ENCODE measurements at regions not wholly inside any gene's neighbourhood (a gene's known extent, or its start where the extent isn't known, plus 50 kb on each side); places are given as distances from the start of the nearest gene placed in this dataset.

GRCh38 chr1:24989082-24989481 lies 59.0 kb upstream of the RUNX3 start:
- peaks cover 8% of the 10 kb centered on the region for H3K4me1 Mint-ChIP-seq
- Histone ChIP-seq H3K4me1 (ENCODE audit: control insufficient read depth, insufficient read depth, low read length) (peaks cover 7% of the 10 kb centered on the region), H3K36me3 (ENCODE audit: control insufficient read depth, insufficient read depth, low read length) (no peaks in the 10 kb centered on the region), H3K9ac (ENCODE audit: extremely low read depth, low read length, poor library complexity, severe bottlenecking) (no peak overlapping the region), H3K27me3 (ENCODE audit: control insufficient read depth, insufficient read depth, low read length, poor library complexity, severe bottlenecking) (no peaks in the 10 kb centered on the region), H3K9me3 (ENCODE audit: control insufficient read depth, low read length) (no peaks in the 10 kb centered on the region), H3K4me3 (ENCODE audit: low read length) (no peak overlapping the region), H3K27ac (ENCODE audit: low read depth, low read length) (no peak overlapping the region)
- no peak overlapping the region for H3K27ac Mint-ChIP-seq
- no peaks in the 10 kb centered on the region for H3K36me3 Mint-ChIP-seq (ENCODE audit: low read depth)
- peaks cover 7% of the 10 kb centered on the region for H3K27me3 Mint-ChIP-seq (ENCODE audit: insufficient read depth)
- no peak overlapping the region for H3K4me3 Mint-ChIP-seq
- no peak for DNase-seq
- TF ChIP-seq CTCF (conservative IDR thresholded peaks at IDR 0.05): no peak
- H3K9me3 Mint-ChIP-seq: no peaks in the 10 kb centered on the region
- 94 to 100% methylated on average over 2 of the region's 2 CpGs for WGBS, 2 experiments (ENCODE audit: insufficient coverage in 1 of 2, insufficient read length in 1 of 2)

- H3K27ac Mint-ChIP-seq: no peak overlapping the region
- no peaks in the 10 kb centered on the region for H3K36me3 Mint-ChIP-seq (ENCODE audit: low read depth)
- H3K27me3 Mint-ChIP-seq (ENCODE audit: insufficient read depth): peaks cover 6% of the 10 kb centered on the region
- H3K4me1 ChIP-seq (ENCODE audit: control insufficient read depth, insufficient read depth, low read length): peaks cover 7% of the 10 kb centered on the region
- H3K4me3 ChIP-seq (ENCODE audit: low read length): no peak overlapping the region
- no peak overlapping the region for H3K4me3 Mint-ChIP-seq
- no peak for TF ChIP-seq CTCF (conservative IDR thresholded peaks at IDR 0.05)
- H3K9ac ChIP-seq (ENCODE audit: extremely low read depth, low read length, poor library complexity, severe bottlenecking): no peak overlapping the region
- peaks cover 8% of the 10 kb centered on the region for H3K4me1 Mint-ChIP-seq
- DNase-seq: no peak
- no peaks in the 10 kb centered on the region for H3K36me3 ChIP-seq (ENCODE audit: control insufficient read depth, insufficient read depth, low read length)
- H3K9me3 Mint-ChIP-seq: no peaks in the 10 kb centered on the region
- H3K27me3 ChIP-seq (ENCODE audit: control insufficient read depth, insufficient read depth, low read length, poor library complexity, severe bottlenecking): no peaks in the 10 kb centered on the region
- 81 to 89% methylated on average over 4 to 6 of the region's 6 CpGs for WGBS, 2 experiments (ENCODE audit: insufficient coverage in 1 of 2, insufficient read length in 1 of 2)
- no peak overlapping the region for H3K27ac ChIP-seq (ENCODE audit: low read depth, low read length)
- H3K9me3 ChIP-seq (ENCODE audit: control insufficient read depth, low read length): no peaks in the 10 kb centered on the region
These were observed 58.5 kb upstream of the RUNX3 start for GRCh38 chr1:24988558-24988912.

- H3K36me3 Mint-ChIP-seq (ENCODE audit: low read depth): no peaks in the 10 kb centered on the region
- Histone ChIP-seq H3K27ac (ENCODE audit: low read depth, low read length) (no peak overlapping the region), H3K27me3 (ENCODE audit: control insufficient read depth, insufficient read depth, low read length, poor library complexity, severe bottlenecking) (no peaks in the 10 kb centered on the region), H3K9ac (ENCODE audit: extremely low read depth, low read length, poor library complexity, severe bottlenecking) (no peak overlapping the region), H3K4me3 (ENCODE audit: low read length) (no peak overlapping the region), H3K4me1 (ENCODE audit: control insufficient read depth, insufficient read depth, low read length) (peaks cover 7% of the 10 kb centered on the region), H3K9me3 (ENCODE audit: control insufficient read depth, low read length) (no peaks in the 10 kb centered on the region), H3K36me3 (ENCODE audit: control insufficient read depth, insufficient read depth, low read length) (no peaks in the 10 kb centered on the region)
- no peak overlapping the region for H3K27ac Mint-ChIP-seq
- no peak for TF ChIP-seq CTCF (conservative IDR thresholded peaks at IDR 0.05)
- H3K9me3 Mint-ChIP-seq: no peaks in the 10 kb centered on the region
- no peak overlapping the region for H3K4me3 Mint-ChIP-seq
- WGBS, 2 experiments (ENCODE audit: insufficient coverage in 1 of 2, insufficient read length in 1 of 2): 90 to 96% methylated on average over 3 to 5 of the region's 5 CpGs
- DNase-seq: no peak
- H3K4me1 Mint-ChIP-seq: peaks cover 8% of the 10 kb centered on the region
- H3K27me3 Mint-ChIP-seq (ENCODE audit: insufficient read depth): peaks cover 6% of the 10 kb centered on the region
These were observed 57.9 kb upstream of the RUNX3 start for GRCh38 chr1:24987875-24988557.
